PC-9 (cell line): ENCODE measurements at regions not wholly inside any gene's neighbourhood (a gene's known extent, or its start where the extent isn't known, plus 50 kb on each side); places are given as distances from the start of the nearest gene placed in this dataset.

Source experiments
- CTCF ChIP-seq: fragments of 200-600 bp; sonication (generic); conservative IDR thresholded peaks from 2 replicates; pipeline ENCODE4 v1.6.1; 2017; ENCODE audit warnings: mixed run types, antibody characterized with exemption, mild to moderate bottlenecking, moderate library complexity
- EZH2 ChIP-seq: fragments of 200-600 bp; sonication (generic); IDR thresholded peaks from 2 replicates; pipeline ENCODE4 v1.8.0; 2017; ENCODE audit warnings: antibody characterized with exemption, low read depth

DNA sequence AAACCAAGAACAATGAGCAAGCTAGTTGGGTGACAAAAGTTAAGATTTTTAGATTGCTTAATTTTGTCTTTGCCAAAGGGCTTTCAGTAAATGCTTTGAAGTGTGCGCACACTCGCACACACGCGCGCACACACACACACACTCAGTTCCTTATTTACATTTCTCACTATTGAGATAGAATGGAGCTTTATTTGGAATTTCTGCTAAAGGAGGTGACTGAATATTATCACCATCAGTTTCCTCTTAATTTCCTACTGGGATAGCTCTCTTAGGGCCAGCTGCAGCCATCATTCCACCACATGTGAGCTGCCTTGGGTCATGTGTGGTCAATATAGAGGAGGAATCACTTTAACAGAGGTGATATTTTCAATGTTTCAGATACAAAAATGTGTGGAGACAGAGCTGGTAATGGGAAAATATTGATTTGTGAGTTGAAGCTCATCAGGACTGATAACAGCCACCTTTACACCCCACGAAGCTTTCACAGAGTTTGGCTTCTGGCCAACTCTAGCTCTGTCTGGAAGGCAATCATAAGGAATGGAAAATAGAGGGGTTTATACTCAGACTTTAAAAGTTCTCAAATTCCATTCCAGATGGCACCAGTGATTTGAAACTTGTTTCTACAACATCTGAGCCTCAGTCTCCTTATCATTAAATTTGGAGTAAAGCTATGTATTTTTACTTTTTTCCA, 99.9 kb downstream of the MACIR start:
- no peak for TF ChIP-seq CTCF
- no peak for TF ChIP-seq EZH2
